Activated CD4-positive, alpha-beta T cell treated with anti-CD3 and anti-CD28 coated beads, Interleukin-2, amount 10 ng/mL, durations not matched to agents 7 days and 5 days (primary cell): ENCODE measurements at regions not wholly inside any gene's neighbourhood (a gene's known extent, or its start where the extent isn't known, plus 50 kb on each side); places are given as distances from the start of the nearest gene placed in this dataset.
"Not testable (repeated sequence)": the region's sequence is repeated elsewhere in the genome, so short reads cannot be mapped to it uniquely, and the experiment has no call there.

ENCODE experiments used
- CTCF ChIA-PET: fragments of 350-600 bp; sonication (Branson Sonifier 250); formaldehyde crosslinking; loops from one replicate; lab custom pipeline; 2021; ENCODE audit warnings: antibody characterized with exemption; lab: Charles Lee
- POLR2A ChIA-PET: fragments of 350-600 bp; sonication (Branson Sonifier 250); formaldehyde crosslinking; loops from one replicate; lab custom pipeline; 2021; ENCODE audit warnings: antibody characterized with exemption; lab: Charles Lee
- DNase-seq: peaks from one replicate; pipeline ENCODE4 v3.0.0-alpha.2; 2020
- H3K27ac Mint-ChIP-seq: one replicate; pipeline ENCODE4 v1.8.0; 2021; ENCODE audit warnings: mild to moderate bottlenecking, moderate library complexity, mixed read lengths
- H3K27me3 Mint-ChIP-seq: one replicate; pipeline ENCODE4 v1.8.0; 2021; ENCODE audit warnings: mixed read lengths
- H3K36me3 Mint-ChIP-seq: one replicate; pipeline ENCODE4 v1.8.0; 2021; ENCODE audit warnings: low read depth, mixed read lengths
- H3K4me1 Mint-ChIP-seq: one replicate; pipeline ENCODE4 v1.8.0; 2021; ENCODE audit warnings: mixed read lengths
- H3K4me3 Mint-ChIP-seq: one replicate; pipeline ENCODE4 v1.8.0; 2021; ENCODE audit warnings: mild to moderate bottlenecking, moderate library complexity, mixed read lengths
- H3K9me3 Mint-ChIP-seq: one replicate; pipeline ENCODE4 v1.8.0; 2021; ENCODE audit warnings: mixed read lengths

GRCh38 chr14:22491053-22491452, 98.0 kb downstream of the DAD1 start:
- H3K9me3 Mint-ChIP-seq, DNase-seq, H3K27me3 Mint-ChIP-seq: not testable (repeated sequence)
- Mint-ChIP-seq H3K27ac (peak overlapping the region; percentile 88), H3K36me3 (peaks cover 94% of the 10 kb centered on the region), H3K4me1 (peaks cover 20% of the 10 kb centered on the region), H3K4me3 (peak overlapping the region; percentile 85)
- POLR2A ChIA-PET, result interaction anchor here (1.1 kb wide), 1 partner anchor 395 kb away, joined by 3 read pairs; no protein-coding TSS in a partner anchor
- CTCF ChIA-PET, result interaction anchor here (1.7 kb wide), 1 partner anchor 66 kb away, joined by 4 read pairs; no protein-coding TSS in a partner anchor

- Mint-ChIP-seq H3K4me1 (peaks cover 20% of the 10 kb centered on the region), H3K27ac (peak overlapping the region; percentile 88), H3K9me3 (no peaks in the 10 kb centered on the region), H3K27me3 (no peaks in the 10 kb centered on the region), H3K36me3 (peaks cover 90% of the 10 kb centered on the region), H3K4me3 (peak overlapping the region; percentile 85)
- CTCF ChIA-PET, result interaction anchor here (1.2 kb wide), 2 partner anchors 57 to 67 kb away, joined by 3 read pairs; no protein-coding TSS in a partner anchor
- DNase-seq, result no peak
- POLR2A ChIA-PET, result interaction anchor here (0.6 to 1.1 kb wide), 3 partner anchors 44 to 689 kb away, joined by 3 to 4 read pairs (median 3); no protein-coding TSS in a partner anchor
Measured at GRCh38 chr14:22489957-22490950, 98.8 kb downstream of the DAD1 start.

GRCh38 chr14:22489244-22489545, 99.8 kb downstream of the DAD1 start:
- Mint-ChIP-seq H3K4me3 (peak overlapping the region; percentile 85), H3K9me3 (no peaks in the 10 kb centered on the region), H3K36me3 (peaks cover 83% of the 10 kb centered on the region), H3K4me1 (peaks cover 20% of the 10 kb centered on the region), H3K27me3 (no peaks in the 10 kb centered on the region), H3K27ac (peak overlapping the region; percentile 88)
- no peak for DNase-seq
- CTCF ChIA-PET, result interaction anchor here (0.6 to 1.2 kb wide), 3 partner anchors 21 to 68 kb away, joined by 3 read pairs; no protein-coding TSS in a partner anchor
- POLR2A ChIA-PET, result no interaction called here

GRCh38 chr14:22488522-22489243, 100.3 kb downstream of the DAD1 start:
- Mint-ChIP-seq H3K4me1 (peaks cover 19% of the 10 kb centered on the region), H3K36me3 (peaks cover 81% of the 10 kb centered on the region), H3K27ac (peak overlapping the region; percentile 88), H3K4me3 (peak overlapping the region; percentile 85), H3K9me3 (no peaks in the 10 kb centered on the region), H3K27me3 (no peaks in the 10 kb centered on the region)
- ChIA-PET CTCF (interaction anchor here (0.6 to 1.2 kb wide), 2 partner anchors 22 to 68 kb away, joined by 3 read pairs; no protein-coding TSS in a partner anchor), POLR2A (interaction anchor here (0.6 kb wide), 1 partner anchor 77 kb away, joined by 3 read pairs; no protein-coding TSS in a partner anchor)
- DNase-seq, result no peak

DNA sequence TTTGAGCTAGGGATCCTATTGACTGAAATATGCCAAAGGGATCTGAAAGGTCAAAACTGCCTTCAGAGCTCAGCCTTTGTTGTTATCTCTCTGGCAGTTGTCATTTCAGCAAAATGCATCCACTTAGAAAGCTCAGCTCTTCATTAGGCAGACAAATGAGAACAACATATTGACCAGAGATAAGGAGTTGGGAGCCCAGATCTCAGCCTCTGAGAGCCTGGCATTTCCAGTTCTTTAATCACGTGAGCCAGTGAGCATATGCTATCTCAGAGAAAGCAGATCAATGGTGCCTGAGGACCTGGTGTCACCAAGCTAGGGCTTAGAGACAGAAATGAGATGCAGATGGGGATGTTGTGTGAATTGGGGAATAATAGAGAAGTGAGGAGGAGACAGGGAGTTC, 101.1 kb downstream of the DAD1 start:
- DNase-seq, result no peak
- peak overlapping the region; percentile 85 for H3K4me3 Mint-ChIP-seq
- CTCF ChIA-PET, result no interaction called here
- POLR2A ChIA-PET, result interaction anchor here (0.6 kb wide), 1 partner anchor 77 kb away, joined by 3 read pairs; no protein-coding TSS in a partner anchor
- H3K27ac Mint-ChIP-seq, result peak overlapping the region; percentile 88
- H3K27me3 Mint-ChIP-seq, result no peaks in the 10 kb centered on the region
- peaks cover 15% of the 10 kb centered on the region for H3K4me1 Mint-ChIP-seq
- H3K9me3 Mint-ChIP-seq, result no peaks in the 10 kb centered on the region
- H3K36me3 Mint-ChIP-seq, result peaks cover 77% of the 10 kb centered on the region

GRCh38 chr14:22487401-22487800, 101.6 kb downstream of the DAD1 start:
- Mint-ChIP-seq H3K4me3 (peak overlapping the region; percentile 85), H3K9me3 (no peaks in the 10 kb centered on the region), H3K4me1 (peaks cover 15% of the 10 kb centered on the region), H3K36me3 (peaks cover 75% of the 10 kb centered on the region), H3K27me3 (no peaks in the 10 kb centered on the region), H3K27ac (peak overlapping the region; percentile 88)
- CTCF ChIA-PET, result no interaction called here
- POLR2A ChIA-PET, result no interaction called here
- no peak for DNase-seq

GRCh38 chr14:22486675-22487074, 102.3 kb downstream of the DAD1 start:
- ChIA-PET POLR2A (no interaction called here), CTCF (no interaction called here)
- Mint-ChIP-seq H3K4me1 (peaks cover 15% of the 10 kb centered on the region), H3K27ac (peak overlapping the region; percentile 88), H3K36me3 (peaks cover 71% of the 10 kb centered on the region), H3K9me3 (no peaks in the 10 kb centered on the region), H3K27me3 (no peaks in the 10 kb centered on the region), H3K4me3 (peak overlapping the region; percentile 85)
- no peak for DNase-seq

GRCh38 chr14:22485649-22486048, 103.4 kb downstream of the DAD1 start:
- Mint-ChIP-seq H3K4me3 (peak overlapping the region; percentile 85), H3K9me3 (no peaks in the 10 kb centered on the region), H3K4me1 (peaks cover 12% of the 10 kb centered on the region), H3K27me3 (no peaks in the 10 kb centered on the region), H3K27ac (peak overlapping the region; percentile 93), H3K36me3 (peaks cover 65% of the 10 kb centered on the region)
- no peak for DNase-seq
- POLR2A ChIA-PET, result no interaction called here
- CTCF ChIA-PET, result interaction anchor here (0.6 kb wide), 2 partner anchors 67 to 86 kb away, joined by 3 to 4 read pairs; no protein-coding TSS in a partner anchor

- DNase-seq, result no peak
- H3K27me3 Mint-ChIP-seq, result no peaks in the 10 kb centered on the region
- H3K27ac Mint-ChIP-seq, result peak overlapping the region; percentile 93
- POLR2A ChIA-PET, result no interaction called here
- peak overlapping the region; percentile 85 for H3K4me3 Mint-ChIP-seq
- peaks cover 60% of the 10 kb centered on the region for H3K36me3 Mint-ChIP-seq
- H3K4me1 Mint-ChIP-seq, result peaks cover 10% of the 10 kb centered on the region
- H3K9me3 Mint-ChIP-seq, result no peaks in the 10 kb centered on the region
- CTCF ChIA-PET, result interaction anchor here (0.6 kb wide), 2 partner anchors 68 to 86 kb away, joined by 3 to 4 read pairs; no protein-coding TSS in a partner anchor
Measured at GRCh38 chr14:22485178-22485577, 103.8 kb downstream of the DAD1 start.

- peak overlapping the region; percentile 93 for H3K27ac Mint-ChIP-seq
- H3K27me3 Mint-ChIP-seq, result no peaks in the 10 kb centered on the region
- H3K4me3 Mint-ChIP-seq, result peak overlapping the region; percentile 85
- no peaks in the 10 kb centered on the region for H3K9me3 Mint-ChIP-seq
- CTCF ChIA-PET, result no interaction called here
- no peak for DNase-seq
- peaks cover 54% of the 10 kb centered on the region for H3K36me3 Mint-ChIP-seq
- peaks cover 7% of the 10 kb centered on the region for H3K4me1 Mint-ChIP-seq
- POLR2A ChIA-PET, result interaction anchor here (0.6 kb wide), 1 partner anchor 363 kb away, joined by 12 read pairs; no protein-coding TSS in a partner anchor
Measured at GRCh38 chr14:22484632-22485031, 104.4 kb downstream of the DAD1 start.

DNA sequence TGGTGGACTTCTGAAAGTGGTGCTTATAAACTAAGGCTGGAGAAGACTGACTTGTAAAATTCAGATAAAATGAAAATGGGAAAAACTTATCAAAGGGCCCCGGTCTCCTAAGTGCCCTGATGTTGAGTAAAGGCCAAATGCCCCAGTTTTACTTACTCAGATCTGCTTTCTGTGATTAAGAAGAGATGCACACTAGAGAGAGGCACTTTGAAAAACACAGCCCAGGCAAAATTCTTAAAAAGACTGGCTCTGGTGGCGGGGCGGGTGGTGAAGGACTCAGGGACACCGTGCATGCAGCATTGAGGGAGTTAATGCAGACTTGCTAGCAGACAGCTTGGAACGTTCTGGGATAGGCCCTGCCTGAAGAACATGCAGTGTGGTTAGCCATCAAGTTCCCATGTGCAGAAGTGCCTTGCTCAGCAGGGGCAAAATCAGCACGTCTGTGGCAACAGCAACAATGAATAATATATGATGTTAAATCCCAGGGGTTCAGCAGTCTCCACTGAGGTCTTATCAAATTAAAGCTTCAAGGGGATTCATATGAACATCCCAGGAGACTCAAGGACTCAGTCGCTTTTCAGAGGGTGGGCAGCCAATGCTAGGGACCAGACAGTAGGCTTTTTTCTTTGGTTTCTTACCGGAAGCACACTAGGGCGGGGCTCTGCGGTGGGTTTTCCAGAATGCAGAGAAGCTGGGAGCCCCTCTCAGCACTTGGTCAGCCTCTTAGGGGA, 105.0 kb downstream of the DAD1 start:
- no peaks in the 10 kb centered on the region for H3K9me3 Mint-ChIP-seq
- DNase-seq, result no peak
- H3K36me3 Mint-ChIP-seq, result peaks cover 49% of the 10 kb centered on the region
- H3K27ac Mint-ChIP-seq, result peak overlapping the region; percentile 93
- H3K4me1 Mint-ChIP-seq, result peaks cover 7% of the 10 kb centered on the region
- POLR2A ChIA-PET, result interaction anchor here (0.6 kb wide), 1 partner anchor 362 kb away, joined by 12 read pairs; no protein-coding TSS in a partner anchor
- H3K4me3 Mint-ChIP-seq, result peak overlapping the region; percentile 85
- CTCF ChIA-PET, result no interaction called here
- H3K27me3 Mint-ChIP-seq, result no peaks in the 10 kb centered on the region
